IgD-negative memory B cell (primary cell): ENCODE measurements at regions not wholly inside any gene's neighbourhood (a gene's known extent, or its start where the extent isn't known, plus 50 kb on each side); places are given as distances from the start of the nearest gene placed in this dataset.

Experiments
- H3K27ac Mint-ChIP-seq, 3 donors: one replicate each; pipeline ENCODE4 v1.8.0; 2020 to 2022; ENCODE audit warnings: mild to moderate bottlenecking in 3 of 3, mixed read lengths in 3 of 3, moderate library complexity in 1 of 3
- H3K27me3 Mint-ChIP-seq: one replicate; pipeline ENCODE4 v1.8.0; 2021; ENCODE audit warnings: mixed read lengths
- H3K36me3 Mint-ChIP-seq: one replicate; pipeline ENCODE4 v1.8.0; 2020; ENCODE audit warnings: mild to moderate bottlenecking, mixed read lengths
- H3K4me1 Mint-ChIP-seq, 3 donors: one replicate each; pipeline ENCODE4 v1.8.0; 2020 to 2022; ENCODE audit warnings: mixed read lengths in 3 of 3, mild to moderate bottlenecking in 1 of 3
- H3K4me3 Mint-ChIP-seq, 4 donors: one replicate each; pipeline ENCODE4 v1.8.0; 2020 to 2022; ENCODE audit warnings: mild to moderate bottlenecking in 4 of 4, mixed read lengths in 4 of 4, moderate library complexity in 3 of 4
- H3K9me3 Mint-ChIP-seq, 3 donors: one replicate each; pipeline ENCODE4 v1.8.0; 2020 to 2021; ENCODE audit warnings: mixed read lengths in 3 of 3, mild to moderate bottlenecking in 1 of 3

- no peak overlapping the region for H3K4me3 Mint-ChIP-seq
- no peaks in the 10 kb centered on the region for H3K9me3 Mint-ChIP-seq
- no peak overlapping the region for H3K27ac Mint-ChIP-seq
- H3K27me3 Mint-ChIP-seq: peaks cover 3% of the 10 kb centered on the region
- no peaks in the 10 kb centered on the region for H3K36me3 Mint-ChIP-seq
- peaks cover 10 to 15% (median 12%) of the 10 kb centered on the region in 3 donors for H3K4me1 Mint-ChIP-seq
These were observed 95.6 kb upstream of the JUN start for GRCh38 chr1:58879464-58879863.

GRCh38 chr1:58880592-58880991, 96.7 kb upstream of the JUN start:
- H3K27ac Mint-ChIP-seq: no peak overlapping the region
- H3K4me1 Mint-ChIP-seq: peaks cover 7 to 15% (median 9%) of the 10 kb centered on the region in 3 donors
- H3K36me3 Mint-ChIP-seq: no peaks in the 10 kb centered on the region
- H3K4me3 Mint-ChIP-seq: no peak overlapping the region
- H3K27me3 Mint-ChIP-seq: peaks cover 3% of the 10 kb centered on the region
- H3K9me3 Mint-ChIP-seq: no peaks in the 10 kb centered on the region

DNA sequence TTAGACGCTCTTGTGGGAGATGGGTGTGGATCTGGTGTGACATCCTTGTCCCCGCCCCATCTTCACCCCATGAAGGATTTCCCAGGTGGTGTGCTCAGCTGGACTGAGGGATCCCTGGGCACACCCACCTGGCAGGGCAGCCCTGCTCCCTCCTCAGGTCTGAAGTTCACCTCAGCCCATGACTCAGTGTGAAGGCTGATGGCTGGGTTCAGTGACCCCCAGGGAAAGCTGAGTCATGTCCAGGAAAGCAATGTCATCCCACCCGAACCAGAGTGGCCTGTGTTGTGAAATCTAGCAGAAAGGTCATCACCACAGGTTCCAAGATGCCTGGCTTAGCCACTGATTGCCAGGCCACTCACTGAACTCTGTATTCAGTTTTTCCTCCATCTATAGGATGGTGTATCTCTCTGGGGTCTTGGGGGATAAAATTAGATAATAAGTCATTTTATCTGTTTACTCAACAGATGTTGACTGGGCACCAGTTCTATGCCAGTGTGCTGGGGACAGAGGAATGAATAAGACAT, 97.7 kb upstream of the JUN start:
- Mint-ChIP-seq H3K9me3 (no peaks in the 10 kb centered on the region), H3K36me3 (no peaks in the 10 kb centered on the region), H3K27me3 (peaks cover 3% of the 10 kb centered on the region), H3K27ac (no peak overlapping the region), H3K4me1 (peaks cover 7 to 15% (median 9%) of the 10 kb centered on the region in 3 donors), H3K4me3 (no peak overlapping the region)

DNA sequence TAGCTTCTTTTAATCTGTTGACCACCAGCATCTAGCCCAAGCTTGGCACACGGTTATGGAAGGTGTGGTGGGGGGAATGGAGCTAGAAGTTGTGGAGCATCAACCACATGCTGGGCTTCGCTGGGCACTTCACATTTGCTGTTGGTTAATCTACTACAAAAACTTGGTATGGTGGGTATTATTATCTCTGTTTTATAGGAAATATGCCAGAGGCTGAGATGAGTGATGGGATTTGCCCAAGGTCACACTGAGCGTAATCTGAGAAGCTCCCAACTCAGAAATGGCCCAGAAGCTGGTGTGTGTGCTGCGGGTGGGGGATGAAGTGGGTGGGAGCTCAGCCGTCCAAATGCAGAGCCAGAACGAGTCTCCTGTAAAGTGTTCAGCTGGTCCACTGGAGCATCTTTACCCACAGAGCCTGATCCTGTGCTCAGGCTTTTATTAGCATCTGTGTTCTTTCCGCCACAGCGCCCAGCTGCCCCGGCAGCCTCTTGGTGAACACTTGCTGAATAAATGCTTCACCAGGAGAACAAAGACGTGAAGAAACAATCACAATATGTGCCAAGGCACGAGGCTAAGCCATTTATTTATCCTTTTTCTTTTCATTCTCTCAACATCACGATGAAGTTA, 98.6 kb upstream of the JUN start:
- no peaks in the 10 kb centered on the region for H3K9me3 Mint-ChIP-seq
- H3K36me3 Mint-ChIP-seq: no peaks in the 10 kb centered on the region
- no peak overlapping the region for H3K27ac Mint-ChIP-seq
- peaks cover 3% of the 10 kb centered on the region for H3K27me3 Mint-ChIP-seq
- H3K4me3 Mint-ChIP-seq: no peak overlapping the region
- peaks cover 7 to 15% (median 9%) of the 10 kb centered on the region in 3 donors for H3K4me1 Mint-ChIP-seq

- Mint-ChIP-seq H3K9me3 (no peaks in the 10 kb centered on the region), H3K4me3 (peak overlapping the region in 1 of 4 donors; percentile 76), H3K27me3 (peaks cover 3% of the 10 kb centered on the region), H3K27ac (peak overlapping the region in 1 of 3 donors; percentile 0), H3K36me3 (no peaks in the 10 kb centered on the region), H3K4me1 (peaks cover 7 to 15% (median 9%) of the 10 kb centered on the region in 3 donors)
These were observed 99.4 kb upstream of the JUN start for GRCh38 chr1:58883037-58883887.

DNA sequence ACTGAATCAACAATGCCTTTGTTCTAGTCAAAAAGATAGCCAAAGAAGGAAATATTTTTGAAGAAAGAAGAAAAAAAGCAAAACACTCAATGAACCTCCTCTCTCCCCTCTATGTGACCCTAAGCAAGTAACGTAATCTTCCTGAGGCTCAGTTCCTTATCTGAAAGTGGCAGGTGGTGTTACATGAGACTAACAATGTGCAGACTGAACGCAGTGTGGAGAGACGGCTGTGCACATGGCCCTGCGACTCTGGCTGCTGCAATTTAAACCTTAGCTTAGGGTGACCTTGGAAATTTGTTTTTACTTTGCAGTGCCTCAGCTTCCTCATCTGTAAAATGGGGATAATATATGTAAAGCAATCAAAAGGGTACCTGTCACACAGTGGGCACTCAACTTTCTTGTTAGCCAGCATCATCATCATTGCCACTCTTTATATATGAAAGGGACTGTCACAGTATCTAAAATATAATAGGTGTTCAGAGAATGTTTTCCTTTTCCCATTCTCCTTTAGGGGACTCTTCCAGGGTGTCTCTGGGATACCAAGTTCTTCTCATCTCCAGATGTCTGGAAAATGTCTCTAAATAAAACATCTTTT, 100.1 kb upstream of the JUN start:
- peaks cover 3% of the 10 kb centered on the region for H3K27me3 Mint-ChIP-seq
- peak overlapping the region in 1 of 3 donors; percentile 0 for H3K27ac Mint-ChIP-seq
- H3K9me3 Mint-ChIP-seq: no peaks in the 10 kb centered on the region
- no peaks in the 10 kb centered on the region for H3K36me3 Mint-ChIP-seq
- peaks cover 6 to 15% (median 9%) of the 10 kb centered on the region in 3 donors for H3K4me1 Mint-ChIP-seq
- no peak overlapping the region for H3K4me3 Mint-ChIP-seq

GRCh38 chr1:58884706-58885661, 101.1 kb upstream of the JUN start:
- Mint-ChIP-seq H3K27me3 (peaks cover 2% of the 10 kb centered on the region), H3K4me3 (no peak overlapping the region), H3K9me3 (no peaks in the 10 kb centered on the region), H3K4me1 (peaks cover 6 to 15% (median 9%) of the 10 kb centered on the region in 3 donors), H3K27ac (peak overlapping the region in 2 of 3 donors; percentile 4 to 57), H3K36me3 (no peaks in the 10 kb centered on the region)

- peaks cover 6 to 15% (median 9%) of the 10 kb centered on the region in 3 donors for H3K4me1 Mint-ChIP-seq
- H3K27ac Mint-ChIP-seq: peak overlapping the region in 1 of 3 donors; percentile 57
- no peaks in the 10 kb centered on the region for H3K36me3 Mint-ChIP-seq
- no peak overlapping the region for H3K4me3 Mint-ChIP-seq
- H3K27me3 Mint-ChIP-seq: peaks cover 2% of the 10 kb centered on the region
- no peaks in the 10 kb centered on the region for H3K9me3 Mint-ChIP-seq
These were observed 102.2 kb upstream of the JUN start for GRCh38 chr1:58885998-58886397.

DNA sequence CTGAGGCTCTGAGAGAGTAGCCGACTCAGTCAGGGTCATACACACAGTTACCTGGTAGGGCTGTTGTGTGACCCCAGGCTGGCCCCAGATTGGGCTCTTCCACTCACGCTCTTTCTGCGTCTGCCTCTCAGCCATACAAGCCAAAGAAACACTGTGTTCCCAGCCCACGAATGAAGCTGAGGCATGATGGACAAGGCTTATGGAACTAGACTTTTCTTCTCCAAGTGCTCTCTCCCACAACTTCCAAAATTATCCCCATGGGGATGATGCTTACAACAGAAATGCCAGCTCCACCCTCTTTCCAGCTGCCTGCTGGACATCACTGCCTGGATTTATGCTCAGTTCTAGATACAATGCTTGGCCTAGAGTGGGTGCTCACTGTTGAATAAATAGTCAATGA, 102.8 kb upstream of the JUN start:
- Mint-ChIP-seq H3K36me3 (no peaks in the 10 kb centered on the region), H3K27me3 (peaks cover 2% of the 10 kb centered on the region), H3K4me3 (no peak overlapping the region), H3K9me3 (no peaks in the 10 kb centered on the region), H3K4me1 (peaks cover 6 to 19% (median 9%) of the 10 kb centered on the region in 3 donors), H3K27ac (no peak overlapping the region)

DNA sequence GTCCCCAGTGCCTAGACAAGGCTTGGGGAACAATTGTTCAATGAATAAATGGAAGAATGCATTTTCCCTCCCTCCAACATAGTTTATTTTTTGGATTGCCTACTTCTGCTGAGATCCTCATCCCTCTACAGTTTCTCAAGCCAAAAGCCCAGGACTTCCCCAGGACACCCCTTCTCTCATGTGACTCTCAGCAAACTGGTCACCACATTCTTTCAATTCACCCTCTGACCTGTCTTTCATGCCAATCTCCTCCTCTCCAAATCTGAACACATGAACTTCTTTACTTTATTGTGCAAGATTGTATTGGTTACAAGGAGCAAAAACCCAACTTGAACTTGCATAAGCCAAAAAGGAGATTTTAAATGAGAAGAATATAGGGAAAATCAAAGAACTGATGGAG, 103.2 kb upstream of the JUN start:
- Mint-ChIP-seq H3K27me3 (peaks cover 2% of the 10 kb centered on the region), H3K9me3 (no peaks in the 10 kb centered on the region), H3K36me3 (no peaks in the 10 kb centered on the region), H3K27ac (peak overlapping the region in 1 of 3 donors; percentile 3), H3K4me3 (no peak overlapping the region), H3K4me1 (peaks cover 6 to 17% (median 9%) of the 10 kb centered on the region in 3 donors)

- peaks cover 1 to 9% (median 3%) of the 10 kb centered on the region in 3 donors for H3K4me1 Mint-ChIP-seq
- peaks cover 1% of the 10 kb centered on the region for H3K27me3 Mint-ChIP-seq
- H3K9me3 Mint-ChIP-seq: no peaks in the 10 kb centered on the region
- no peak overlapping the region for H3K27ac Mint-ChIP-seq
- no peaks in the 10 kb centered on the region for H3K36me3 Mint-ChIP-seq
- H3K4me3 Mint-ChIP-seq: no peak overlapping the region
These were observed 105.0 kb upstream of the JUN start for GRCh38 chr1:58888833-58889232.

DNA sequence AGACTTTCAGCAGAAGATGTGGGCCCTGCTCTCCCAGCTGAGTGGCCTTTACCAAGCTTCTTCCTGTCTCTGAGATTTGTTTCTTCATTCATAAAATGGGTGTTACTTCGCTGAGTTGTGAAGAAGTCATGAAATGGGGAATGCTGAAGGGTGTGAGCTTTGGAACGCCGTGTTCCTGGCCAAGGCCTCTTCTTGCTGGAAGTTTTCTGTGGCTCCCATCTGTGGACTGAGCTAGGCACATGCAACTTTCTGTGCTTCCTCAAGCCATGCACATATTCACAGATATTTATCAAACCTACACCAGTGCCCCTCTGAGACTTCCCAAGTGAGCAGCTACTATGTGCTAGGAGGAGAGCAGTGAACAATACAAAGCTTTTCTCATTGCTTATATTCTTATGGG, 106.3 kb upstream of the JUN start:
- H3K27ac Mint-ChIP-seq: no peak overlapping the region
- peaks cover 2 to 8% (median 2%) of the 10 kb centered on the region in 3 donors for H3K4me1 Mint-ChIP-seq
- peaks cover 1% of the 10 kb centered on the region for H3K27me3 Mint-ChIP-seq
- H3K4me3 Mint-ChIP-seq: no peak overlapping the region
- no peaks in the 10 kb centered on the region for H3K9me3 Mint-ChIP-seq
- H3K36me3 Mint-ChIP-seq: no peaks in the 10 kb centered on the region

DNA sequence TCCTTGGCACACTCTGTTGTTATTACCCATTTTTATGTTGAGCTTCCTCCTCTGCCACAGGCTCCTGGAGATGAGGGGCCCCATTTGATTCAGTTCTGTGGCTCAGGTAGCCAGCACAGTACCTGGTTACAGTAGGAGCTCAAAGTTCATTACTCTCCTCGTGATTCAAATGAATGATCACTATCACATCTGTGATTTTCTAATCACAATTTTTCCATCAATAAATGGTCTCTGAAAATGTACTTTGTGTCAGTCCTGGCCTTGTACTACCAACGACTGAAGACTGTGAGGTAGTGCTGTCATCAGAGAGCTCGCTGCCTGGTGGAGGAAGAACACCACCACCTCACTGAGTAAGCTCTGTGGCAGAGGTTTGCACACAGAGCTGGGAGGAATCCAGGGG, 106.8 kb upstream of the JUN start:
- H3K4me1 Mint-ChIP-seq: peaks cover 2 to 10% (median 7%) of the 10 kb centered on the region in 3 donors
- no peaks in the 10 kb centered on the region for H3K36me3 Mint-ChIP-seq
- H3K27ac Mint-ChIP-seq: no peak overlapping the region
- no peak overlapping the region for H3K4me3 Mint-ChIP-seq
- peaks cover 1% of the 10 kb centered on the region for H3K27me3 Mint-ChIP-seq
- H3K9me3 Mint-ChIP-seq: no peaks in the 10 kb centered on the region

- Mint-ChIP-seq H3K36me3 (no peaks in the 10 kb centered on the region), H3K4me1 (peaks cover 4 to 10% (median 9%) of the 10 kb centered on the region in 3 donors), H3K4me3 (no peak overlapping the region), H3K9me3 (no peaks in the 10 kb centered on the region), H3K27me3 (peaks cover 1% of the 10 kb centered on the region), H3K27ac (peak overlapping the region in 1 of 3 donors; percentile 16)
These were observed 107.5 kb upstream of the JUN start for GRCh38 chr1:58891347-58891746.
